EL (cell line): ENCODE measurements at regions not wholly inside any gene's neighbourhood (a gene's known extent, or its start where the extent isn't known, plus 50 kb on each side); places are given as distances from the start of the nearest gene placed in this dataset.
"Not testable (repeated sequence)": the region's sequence is repeated elsewhere in the genome, so short reads cannot be mapped to it uniquely, and the experiment has no call there.

Experiments used
- DNase-seq: peaks from one replicate; pipeline ENCODE4 v3.0.0-alpha.2; 2016

- not testable (repeated sequence) for DNase-seq
Observed at GRCh38 chr7:66459783-66460413, 168.8 kb upstream of the KCTD7 start.

- no peak for DNase-seq
Observed at GRCh38 chr7:66460921-66461361, 167.7 kb upstream of the KCTD7 start.

- DNase-seq = not testable (repeated sequence)
Observed at GRCh38 chr7:66461397-66461796, 167.3 kb upstream of the KCTD7 start.

- DNase-seq = not testable (repeated sequence)
Observed at GRCh38 chr7:66462831-66463230, 165.8 kb upstream of the KCTD7 start.

- DNase-seq = no peak
Observed at GRCh38 chr7:66464059-66464458, 164.6 kb upstream of the KCTD7 start.

- no peak for DNase-seq
Observed at GRCh38 chr7:66466081-66466600, 162.5 kb upstream of the KCTD7 start.

- DNase-seq = no peak
Observed at GRCh38 chr7:66467887-66468286, 160.8 kb upstream of the KCTD7 start.

- not testable (repeated sequence) for DNase-seq
Observed at GRCh38 chr7:66473064-66473463, 155.6 kb upstream of the KCTD7 start.

- DNase-seq = no peak
Observed at GRCh38 chr7:66474441-66474840, 154.2 kb upstream of the KCTD7 start.

- not testable (repeated sequence) for DNase-seq
Observed at GRCh38 chr7:66476056-66476455, 152.6 kb upstream of the KCTD7 start.

GRCh38 chr7:66477822-66478397 is 150.8 kb upstream of the KCTD7 start:
- not testable (repeated sequence) for DNase-seq

GRCh38 chr7:66481229-66481628 is 147.5 kb upstream of the KCTD7 start:
- DNase-seq = not testable (repeated sequence)

- DNase-seq = not testable (repeated sequence)
Observed at GRCh38 chr7:66489065-66489464, 139.6 kb upstream of the KCTD7 start.

- DNase-seq = not testable (repeated sequence)
Observed at GRCh38 chr7:66489741-66490140, 138.9 kb upstream of the KCTD7 start.

GRCh38 chr7:66490979-66491378 is 137.7 kb upstream of the KCTD7 start:
- not testable (repeated sequence) for DNase-seq

- DNase-seq = not testable (repeated sequence)
Observed at GRCh38 chr7:66492405-66492804, 136.3 kb upstream of the KCTD7 start.

- peak; percentile 97 for DNase-seq
Observed at GRCh38 chr7:66493235-66494205, 135.2 kb upstream of the KCTD7 start.

- DNase-seq = no peak
Observed at GRCh38 chr7:66497346-66497745, 131.3 kb upstream of the KCTD7 start.

- no peak for DNase-seq
Observed at GRCh38 chr7:66500087-66500486, 128.6 kb upstream of the KCTD7 start.

- no peak for DNase-seq
Observed at GRCh38 chr7:66502230-66503035, 126.2 kb upstream of the KCTD7 start.

GRCh38 chr7:66503036-66503370 is 125.7 kb upstream of the KCTD7 start:
- no peak for DNase-seq

- no peak for DNase-seq
Observed at GRCh38 chr7:66503551-66504031, 125.1 kb upstream of the KCTD7 start.
